ENCODE measurements at regions not wholly inside any gene's neighbourhood (a gene's known extent, or its start where the extent isn't known, plus 50 kb on each side); places are given as distances from the start of the nearest gene placed in this dataset.

DNA sequence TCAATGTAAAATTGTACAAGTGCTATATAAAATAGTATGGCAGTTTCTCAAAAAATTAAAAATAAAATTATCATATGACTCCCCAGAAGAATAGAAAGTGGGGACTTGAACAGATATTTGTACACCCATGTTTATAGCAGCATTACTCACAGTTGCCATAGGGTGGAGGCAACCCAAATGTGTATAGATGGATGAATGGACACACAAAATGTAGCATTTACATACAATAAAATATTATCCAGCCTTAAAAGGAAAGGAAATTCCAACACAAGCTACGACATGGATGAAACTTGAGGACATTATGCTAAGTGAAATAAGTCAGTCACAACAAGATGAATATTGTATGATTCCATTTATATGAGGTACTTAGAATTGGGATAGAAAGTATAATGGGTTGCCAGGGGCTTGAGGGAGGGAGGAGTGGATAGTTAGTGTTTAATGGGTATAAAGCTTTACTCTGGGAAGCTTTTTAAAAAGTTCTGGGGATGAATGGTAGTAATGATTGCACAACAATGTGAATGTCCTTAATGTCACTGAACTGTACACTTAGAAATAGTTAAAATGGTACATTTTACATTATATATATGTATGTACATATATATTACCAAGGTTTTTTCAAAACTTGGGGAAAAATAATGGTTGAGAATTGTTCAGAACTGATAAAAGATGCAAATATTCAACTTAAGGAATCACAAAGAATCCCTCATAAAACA is 53.0 kb upstream of the ADORA3 start:
- peak; percentile 2 for DNase-seq (ENCODE audit: low spot score)

DNA sequence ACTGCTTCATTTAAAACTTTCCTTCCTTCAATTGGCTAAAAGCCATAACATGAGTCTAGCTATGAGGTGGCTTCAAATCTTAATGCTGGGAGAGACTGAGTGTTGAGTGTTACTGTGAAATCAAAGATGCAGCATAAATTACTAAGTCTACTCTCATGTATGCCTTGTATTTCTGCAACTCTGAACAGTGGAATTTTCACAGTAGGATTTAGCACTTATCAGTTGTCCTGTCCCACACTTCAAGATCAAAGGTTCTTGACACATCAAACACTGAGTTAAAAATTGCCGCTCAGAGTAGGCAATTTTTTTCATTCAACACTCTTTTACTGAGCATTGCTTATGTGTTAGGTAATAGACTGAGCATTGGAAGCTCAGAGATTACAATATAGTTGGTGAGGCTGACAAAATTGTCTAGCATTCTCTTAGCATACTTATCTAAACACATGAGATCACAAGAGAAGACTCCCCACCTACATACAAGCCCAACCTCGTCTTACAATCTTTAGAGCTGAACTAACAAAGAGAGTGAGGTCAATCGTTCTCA is 56.4 kb upstream of the ADORA3 start:
- DNase-seq (ENCODE audit: low spot score): no peak

DNA sequence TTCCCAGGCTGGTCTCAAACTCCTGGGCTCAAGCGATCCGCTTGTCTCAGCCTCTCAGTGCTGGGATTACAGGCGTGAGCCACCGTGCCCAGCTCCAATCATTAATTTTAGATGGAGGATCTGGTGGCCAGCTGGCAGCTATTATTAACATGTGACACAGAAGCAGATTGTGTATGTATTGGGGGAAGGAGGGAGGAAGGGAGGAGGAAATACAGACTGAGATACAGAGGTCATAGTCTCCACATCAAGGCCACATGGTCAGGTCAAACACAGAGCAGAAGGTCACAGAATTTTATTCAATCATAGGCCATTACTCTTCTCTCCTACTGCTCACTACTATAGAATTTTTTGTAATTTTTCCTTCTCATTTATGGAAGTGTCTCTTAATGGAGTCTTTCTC is 57.9 kb upstream of the ADORA3 start:
- DNase-seq (ENCODE audit: low spot score): no peak

DNA sequence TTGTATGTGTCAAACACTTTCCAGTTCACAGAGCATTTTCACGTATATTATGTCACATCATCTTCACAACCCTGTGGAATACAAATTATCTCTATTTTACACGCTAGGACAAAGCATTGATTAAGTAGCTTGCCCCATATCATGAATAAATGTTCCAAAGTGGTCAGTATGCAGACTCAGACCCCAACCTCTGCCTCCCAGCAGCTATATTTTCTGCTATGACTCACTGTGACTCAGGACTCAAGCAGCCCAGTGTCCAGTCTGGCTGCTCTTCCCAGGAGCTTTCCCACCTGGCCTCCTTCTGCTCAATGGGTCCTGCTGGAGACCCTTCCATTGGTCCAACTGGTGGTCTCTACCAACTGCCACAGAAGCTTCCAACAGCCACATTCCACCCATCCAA is 56.0 kb upstream of the RAP1A start:
- DNase-seq (ENCODE audit: low spot score): no peak

DNA sequence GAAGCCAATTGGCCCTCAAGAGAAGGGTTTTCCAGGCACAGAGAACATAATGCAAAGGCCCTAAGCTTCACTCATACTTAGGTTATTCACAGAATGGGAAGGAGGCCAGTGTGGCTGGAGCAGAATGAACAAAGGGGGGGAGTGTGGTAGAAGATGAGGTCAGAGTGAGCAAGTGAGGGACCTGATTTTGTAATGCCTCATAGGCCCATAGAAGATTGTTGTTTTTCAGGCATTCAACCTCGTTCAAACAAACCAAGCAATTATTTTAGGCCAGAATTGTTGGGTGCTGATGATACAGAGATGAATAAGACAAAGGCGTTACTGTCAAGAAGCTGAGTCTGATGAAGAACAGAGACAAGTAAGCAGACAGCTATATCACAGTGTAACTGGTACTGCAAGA is 54.5 kb upstream of the RAP1A start:
- no peak for DNase-seq (ENCODE audit: low spot score)

DNA sequence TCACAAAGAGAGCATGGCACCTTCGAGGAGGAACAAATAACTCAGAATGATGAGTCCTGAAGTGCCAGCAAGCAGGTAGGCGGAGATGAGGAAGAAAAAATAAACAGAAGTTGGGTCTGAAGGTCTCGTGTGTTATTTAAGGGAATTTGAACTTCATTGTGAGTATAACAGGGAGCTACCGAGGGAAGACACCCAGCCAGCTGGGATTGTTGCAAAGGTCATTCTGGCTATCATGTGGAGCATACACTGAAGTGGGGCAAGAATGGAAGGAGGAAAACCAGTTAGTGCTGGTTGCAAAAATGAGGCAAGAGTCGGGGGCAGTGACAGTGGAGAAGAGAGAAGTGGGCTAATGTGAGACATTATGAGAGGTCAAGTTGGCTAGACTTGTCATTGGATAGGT is 53.6 kb upstream of the RAP1A start:
- DNase-seq (ENCODE audit: low spot score): no peak

DNA sequence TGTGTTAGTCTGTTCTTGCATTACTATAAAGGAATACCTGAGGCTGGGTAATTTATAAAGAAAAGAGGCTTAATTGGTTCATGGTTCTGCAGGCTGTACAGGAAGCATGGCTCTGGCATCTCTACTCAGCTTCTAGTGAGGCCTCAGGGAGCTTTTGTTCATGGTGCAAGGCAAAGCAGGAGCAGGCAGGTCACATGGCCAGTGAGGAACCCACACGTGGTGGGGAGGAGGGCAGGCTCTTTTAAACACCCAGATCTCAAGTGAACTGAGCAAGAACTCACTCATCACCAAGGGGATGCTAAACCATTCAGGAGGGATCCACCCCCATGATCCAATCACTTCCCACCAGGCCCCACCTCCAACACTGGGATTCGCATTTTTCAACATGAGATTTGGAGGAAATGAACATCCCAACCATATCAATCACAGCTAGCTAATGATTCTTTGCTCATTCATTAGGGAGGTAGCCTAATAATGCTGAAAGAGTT is 51.4 kb upstream of the RAP1A start:
- no peak for DNase-seq (ENCODE audit: low spot score)
